ENCODE measurements at regions not wholly inside any gene's neighbourhood (a gene's known extent, or its start where the extent isn't known, plus 50 kb on each side); places are given as distances from the start of the nearest gene placed in this dataset.

GRCh38 chr18:40056079-40056692, 1898.8 kb upstream of the PIK3C3 start:
- no peak for DNase-seq (ENCODE audit: low read depth)

GRCh38 chr18:40055262-40055661, 1899.8 kb upstream of the PIK3C3 start:
- DNase-seq (ENCODE audit: low read depth), result no peak

- DNase-seq (ENCODE audit: low read depth), result no peak
These were observed 1905.3 kb upstream of the PIK3C3 start for GRCh38 chr18:40049716-40050115.

- DNase-seq (ENCODE audit: low read depth), result no peak
These were observed 1906.0 kb upstream of the PIK3C3 start for GRCh38 chr18:40048886-40049650.

- DNase-seq (ENCODE audit: low read depth), result no peak
These were observed 1906.8 kb upstream of the PIK3C3 start for GRCh38 chr18:40048253-40048652.

GRCh38 chr18:40046596-40046995, 1908.4 kb upstream of the PIK3C3 start:
- DNase-seq (ENCODE audit: low read depth), result no peak

- DNase-seq (ENCODE audit: low read depth), result no peak
These were observed 1913.1 kb upstream of the PIK3C3 start for GRCh38 chr18:40041951-40042350.

GRCh38 chr18:40040574-40040973, 1914.5 kb upstream of the PIK3C3 start:
- no peak for DNase-seq (ENCODE audit: low read depth)

- no peak for DNase-seq (ENCODE audit: low read depth)
These were observed 1917.7 kb upstream of the PIK3C3 start for GRCh38 chr18:40037356-40037755.

GRCh38 chr18:40036861-40037260, 1918.2 kb upstream of the PIK3C3 start:
- no peak for DNase-seq (ENCODE audit: low read depth)

- no peak for DNase-seq (ENCODE audit: low read depth)
These were observed 1919.1 kb upstream of the PIK3C3 start for GRCh38 chr18:40035966-40036365.

- DNase-seq (ENCODE audit: low read depth), result no peak
These were observed 1923.0 kb upstream of the PIK3C3 start for GRCh38 chr18:40032076-40032475.

GRCh38 chr18:40031435-40031834, 1923.6 kb upstream of the PIK3C3 start:
- DNase-seq (ENCODE audit: low read depth), result no peak

- DNase-seq (ENCODE audit: low read depth), result no peak
These were observed 1935.1 kb upstream of the PIK3C3 start for GRCh38 chr18:40019797-40020392.

GRCh38 chr18:40018266-40018665, 1936.8 kb upstream of the PIK3C3 start:
- no peak for DNase-seq (ENCODE audit: low read depth)

- no peak for DNase-seq (ENCODE audit: low read depth)
These were observed 1938.0 kb upstream of the PIK3C3 start for GRCh38 chr18:40017021-40017420.

GRCh38 chr18:40016405-40016804, 1938.6 kb upstream of the PIK3C3 start:
- DNase-seq (ENCODE audit: low read depth), result no peak

GRCh38 chr18:40013001-40013609, 1941.9 kb upstream of the PIK3C3 start:
- no peak for DNase-seq (ENCODE audit: low read depth)

- no peak for DNase-seq (ENCODE audit: low read depth)
These were observed 1943.8 kb upstream of the PIK3C3 start for GRCh38 chr18:40011201-40011600.

- no peak for DNase-seq (ENCODE audit: low read depth)
These were observed 1948.4 kb upstream of the PIK3C3 start for GRCh38 chr18:40006634-40007033.

- no peak for DNase-seq (ENCODE audit: low read depth)
These were observed 1950.8 kb upstream of the PIK3C3 start for GRCh38 chr18:40004246-40004645.

- no peak for DNase-seq (ENCODE audit: low read depth)
These were observed 1956.7 kb upstream of the PIK3C3 start for GRCh38 chr18:39998317-39998716.

- DNase-seq (ENCODE audit: low read depth), result no peak
These were observed 1960.5 kb upstream of the PIK3C3 start for GRCh38 chr18:39994498-39994897.
